ENCODE measurements at regions not wholly inside any gene's neighbourhood (a gene's known extent, or its start where the extent isn't known, plus 50 kb on each side); places are given as distances from the start of the nearest gene placed in this dataset.

GRCh38 chr12:131553096-131553777 is 157.7 kb upstream of the SFSWAP start:
- no peak for TF ChIP-seq FOXM1 (IDR thresholded peaks at IDR 0.05; ENCODE audit: borderline replicate concordance)
- no peak for TF ChIP-seq BHLHE40 (IDR thresholded peaks at IDR 0.05; ENCODE audit: borderline replicate concordance)
- no peak for TF ChIP-seq TARDBP (IDR thresholded peaks at IDR 0.05)
- TF ChIP-seq SUZ12 (IDR thresholded peaks at IDR 0.05): no peak
- no peak for TF ChIP-seq HDGF (IDR thresholded peaks at IDR 0.05; ENCODE audit: borderline replicate concordance)
- no peak for TF ChIP-seq LEF1 (IDR thresholded peaks at IDR 0.05; ENCODE audit: borderline replicate concordance)
